ENCODE measurements at regions not wholly inside any gene's neighbourhood (a gene's known extent, or its start where the extent isn't known, plus 50 kb on each side); places are given as distances from the start of the nearest gene placed in this dataset.

GRCh38 chr2:6783238-6783614, 82.5 kb downstream of the CMPK2 start:
- Histone ChIP-seq H3K27me3 (ENCODE audit: insufficient read depth, low read depth) (peaks cover 34% of the 10 kb centered on the region), H3K36me3 (ENCODE audit: low read depth) (no peaks in the 10 kb centered on the region), H3F3A (ENCODE audit: insufficient read depth, low read depth) (no peaks in the 10 kb centered on the region), H3K4me3 (no peak overlapping the region), H3K4me2 (no peak overlapping the region), H3K9me2 (ENCODE audit: insufficient read depth) (no peaks in the 10 kb centered on the region; the same call in 1 of the 2 replicates), H4K20me1 (ENCODE audit: insufficient read depth) (no peaks in the 10 kb centered on the region), H3K4me1 (replicated peaks; ENCODE audit: insufficient read depth) (no peaks in the 10 kb centered on the region), H3K27ac (no peak overlapping the region), H3K79me2 (ENCODE audit: low read depth) (no peaks in the 10 kb centered on the region), H3K9me3 (ENCODE audit: insufficient read depth, low read depth) (no peaks in the 10 kb centered on the region), H2AFZ (no peak overlapping the region)
- ChIA-PET CTCF (no interaction called here), POLR2A (ENCODE audit: unreplicated experiment) (no interaction called here)
- intact Hi-C loops (cut with micrococcal nuclease; ENCODE audit: unreplicated experiment), result no loop called here
- TF ChIP-seq CTCF (conservative IDR thresholded peaks at IDR 0.05) (no peak), EZH2 (IDR thresholded peaks at IDR 0.05; ENCODE audit: low read depth) (no peak)
- no TSS peak for BruUV-seq (replicated peaks)
- no peak for DNase-seq

DNA sequence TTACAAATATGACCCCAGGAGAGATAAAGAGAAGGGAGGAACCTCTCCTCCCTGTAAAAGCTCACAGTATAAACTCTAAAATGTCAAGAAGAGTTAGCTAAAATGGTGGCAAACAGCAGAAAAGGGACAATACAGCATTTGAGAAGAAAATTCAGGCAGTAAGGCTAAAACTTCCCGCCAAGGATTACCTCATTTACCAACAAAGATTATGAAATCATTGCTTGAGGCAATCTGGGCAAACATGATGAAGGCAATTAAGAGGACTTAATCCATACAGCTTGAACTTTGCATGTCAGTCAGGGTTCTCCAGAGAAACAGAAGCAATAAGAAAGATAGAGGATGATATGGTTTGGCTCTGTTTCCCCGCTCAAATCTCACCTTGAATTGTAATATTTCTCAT, 81.4 kb downstream of the CMPK2 start:
- Histone ChIP-seq H3K36me3 (ENCODE audit: low read depth) (no peaks in the 10 kb centered on the region), H2AFZ (no peak overlapping the region), H3K27me3 (ENCODE audit: insufficient read depth, low read depth) (peaks cover 34% of the 10 kb centered on the region), H4K20me1 (ENCODE audit: insufficient read depth) (no peaks in the 10 kb centered on the region), H3K4me2 (no peak overlapping the region), H3F3A (ENCODE audit: insufficient read depth, low read depth) (no peaks in the 10 kb centered on the region), H3K79me2 (ENCODE audit: low read depth) (no peaks in the 10 kb centered on the region), H3K9me2 (ENCODE audit: insufficient read depth) (no peaks in the 10 kb centered on the region; the same call in 1 of the 2 replicates), H3K4me3 (no peak overlapping the region), H3K9me3 (ENCODE audit: insufficient read depth, low read depth) (no peaks in the 10 kb centered on the region), H3K4me1 (replicated peaks; ENCODE audit: insufficient read depth) (no peaks in the 10 kb centered on the region), H3K27ac (no peak overlapping the region)
- ChIA-PET CTCF (no interaction called here), POLR2A (ENCODE audit: unreplicated experiment) (no interaction called here)
- DNase-seq, result no peak
- BruUV-seq (replicated peaks), result no TSS peak
- intact Hi-C loops (cut with micrococcal nuclease; ENCODE audit: unreplicated experiment), result no loop called here
- no peak for TF ChIP-seq EZH2 (IDR thresholded peaks at IDR 0.05; ENCODE audit: low read depth)
- TF ChIP-seq CTCF (conservative IDR thresholded peaks at IDR 0.05), result no peak

DNA sequence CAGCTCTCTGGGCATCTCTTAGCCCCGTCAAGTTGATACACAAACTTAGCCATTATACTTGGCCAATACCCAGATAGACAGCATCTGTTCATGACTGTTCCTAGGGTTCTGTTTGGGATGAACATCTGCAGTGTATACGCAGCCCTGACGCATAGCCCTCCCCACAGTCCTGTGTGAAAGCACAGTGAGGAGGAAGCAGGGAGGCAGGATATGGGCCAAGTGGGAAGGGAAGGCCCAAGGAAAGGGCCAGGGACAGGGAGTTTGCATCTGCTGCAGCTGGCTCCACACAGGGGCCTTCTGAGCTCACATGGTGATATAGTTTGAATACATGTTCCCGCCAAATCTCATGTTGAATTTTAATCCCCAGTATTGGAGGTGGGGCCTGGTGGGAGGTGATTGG, 80.2 kb downstream of the CMPK2 start:
- ChIA-PET CTCF (no interaction called here), POLR2A (ENCODE audit: unreplicated experiment) (no interaction called here)
- Histone ChIP-seq H3K4me2 (no peak overlapping the region), H3K4me3 (no peak overlapping the region), H3K27ac (no peak overlapping the region), H3K36me3 (ENCODE audit: low read depth) (no peaks in the 10 kb centered on the region), H4K20me1 (ENCODE audit: insufficient read depth) (no peaks in the 10 kb centered on the region), H3K9me3 (ENCODE audit: insufficient read depth, low read depth) (no peaks in the 10 kb centered on the region), H2AFZ (no peak overlapping the region), H3F3A (ENCODE audit: insufficient read depth, low read depth) (no peaks in the 10 kb centered on the region), H3K4me1 (replicated peaks; ENCODE audit: insufficient read depth) (no peaks in the 10 kb centered on the region), H3K9me2 (ENCODE audit: insufficient read depth) (no peaks in the 10 kb centered on the region; the same call in 1 of the 2 replicates), H3K79me2 (ENCODE audit: low read depth) (no peaks in the 10 kb centered on the region), H3K27me3 (ENCODE audit: insufficient read depth, low read depth) (peaks cover 34% of the 10 kb centered on the region)
- BruUV-seq (replicated peaks), result no TSS peak
- no peak for DNase-seq
- TF ChIP-seq EZH2 (IDR thresholded peaks at IDR 0.05; ENCODE audit: low read depth) (no peak), CTCF (conservative IDR thresholded peaks at IDR 0.05) (no peak)
- intact Hi-C loops (cut with micrococcal nuclease; ENCODE audit: unreplicated experiment), result no loop called here

Data from PC-9 (cell line).